ENCODE measurements at regions not wholly inside any gene's neighbourhood (a gene's known extent, or its start where the extent isn't known, plus 50 kb on each side); places are given as distances from the start of the nearest gene placed in this dataset.
"Not testable (repeated sequence)": the region's sequence is repeated elsewhere in the genome, so short reads cannot be mapped to it uniquely, and the experiment has no call there.

- TF ChIP-seq CTCF, POLR2A (IDR thresholded peaks at IDR 0.05): not testable (repeated sequence)
Observed at GRCh38 chr2:110310988-110311475, 98.7 kb upstream of the MTLN start.

All from Peyer's patch (tissue), 4 donors.